NCI-H2227 treated with DMSO at 0.1 percent for 48 hours (cell line): ENCODE measurements at regions not wholly inside any gene's neighbourhood (a gene's known extent, or its start where the extent isn't known, plus 50 kb on each side); places are given as distances from the start of the nearest gene placed in this dataset.

Experiments used
- DNase-seq: peaks from one replicate; lab custom pipeline; 2025; lab: John Stamatoyannopoulos, UW

DNA sequence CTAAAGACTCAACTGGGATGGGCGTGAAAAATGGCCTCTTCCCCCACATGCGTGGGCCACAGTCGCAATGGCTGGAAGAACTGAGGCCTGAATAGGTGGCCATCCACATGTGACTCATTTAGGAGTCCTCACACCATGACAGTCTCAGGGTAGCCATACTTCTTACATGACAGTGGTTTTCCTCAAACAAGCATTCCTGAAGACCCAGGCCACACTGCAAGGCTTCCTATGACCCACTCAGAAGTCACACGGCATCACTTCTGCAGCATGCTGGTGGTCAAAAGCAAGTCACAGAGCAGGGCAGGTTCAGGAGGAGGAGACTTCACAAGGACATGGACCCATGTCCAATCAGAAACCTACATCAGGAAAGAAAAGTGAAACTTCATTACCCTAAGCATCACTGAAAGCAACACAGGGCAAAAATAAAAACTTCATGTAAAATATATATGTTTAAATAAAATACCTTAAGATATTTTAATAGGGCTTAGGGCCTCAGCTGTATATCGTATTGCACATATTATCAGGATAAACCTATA is 257.1 kb downstream of the OPA1 start:
- no peak for DNase-seq

DNA sequence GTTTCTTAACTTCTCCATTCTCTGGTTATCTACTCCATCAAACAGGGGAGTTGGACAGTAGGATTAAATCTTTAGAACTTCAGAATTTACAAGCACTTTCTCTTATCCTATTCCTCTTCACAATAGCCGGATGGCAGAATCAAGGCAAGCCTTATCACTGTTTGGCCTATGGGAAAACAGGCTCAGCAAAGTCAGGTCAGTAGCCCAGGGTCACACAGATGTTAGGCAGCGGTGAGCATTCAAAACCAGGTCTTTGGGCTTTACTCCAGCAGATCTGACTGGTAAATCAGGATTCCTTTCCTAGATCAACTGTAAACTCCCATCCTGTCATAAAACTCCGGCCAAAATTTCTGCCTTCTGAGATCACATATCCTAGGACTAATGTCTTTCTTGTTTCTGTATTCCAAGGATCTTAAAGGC is 258.4 kb downstream of the OPA1 start:
- no peak for DNase-seq

DNA sequence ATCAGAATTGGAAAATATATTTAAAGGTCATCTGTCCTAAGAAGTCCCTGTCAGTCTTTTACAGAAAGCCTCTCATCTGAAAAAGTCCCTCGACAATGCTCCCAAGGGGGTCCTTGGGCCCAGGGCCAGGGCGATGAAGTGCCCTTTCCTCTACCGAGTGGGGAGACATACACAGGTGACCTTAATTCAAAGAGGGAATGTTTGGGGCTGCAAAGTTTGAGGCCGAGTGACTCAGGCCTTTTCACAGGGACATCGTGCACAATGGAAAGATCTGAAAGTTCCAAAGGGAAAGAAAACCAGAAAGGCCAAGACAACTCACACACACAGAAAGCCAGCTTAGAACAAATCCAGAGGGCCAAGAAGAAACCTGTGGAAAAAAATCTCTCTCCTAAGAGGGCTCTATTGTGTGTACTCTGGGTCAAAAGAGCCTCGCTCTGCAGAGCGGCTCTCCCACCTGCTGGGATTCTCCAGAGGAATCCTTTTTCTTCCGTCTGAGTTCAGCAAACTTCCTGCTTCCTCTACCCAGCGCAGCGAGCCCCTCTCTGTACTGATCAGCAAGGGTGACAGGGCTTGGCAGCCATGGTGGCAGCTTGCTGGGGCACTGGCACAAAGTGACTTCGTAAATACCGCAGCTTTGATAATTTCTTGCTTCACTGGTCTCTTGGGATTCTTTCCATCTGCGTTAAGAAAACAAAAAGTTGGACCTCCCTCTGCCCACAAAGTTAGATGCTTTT is 259.1 kb downstream of the OPA1 start:
- no peak for DNase-seq

DNA sequence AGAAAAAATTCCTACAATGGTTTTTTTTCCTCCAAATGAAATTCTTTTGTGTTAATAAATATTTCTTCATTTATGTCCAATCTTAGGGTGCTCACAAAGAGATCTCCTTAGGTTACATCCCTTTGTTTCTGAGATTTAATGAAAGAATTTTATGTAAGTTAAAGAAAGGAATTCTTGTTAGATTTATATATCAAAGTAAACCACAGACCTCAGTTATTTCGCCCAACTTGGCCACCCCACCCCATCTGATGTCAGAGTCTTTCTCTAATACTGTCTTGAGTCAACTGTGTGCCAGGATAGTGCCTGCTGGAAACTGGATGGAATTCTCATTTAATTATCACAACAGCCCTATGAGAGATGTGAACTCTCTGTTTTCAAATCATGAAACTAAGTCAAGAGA is 259.9 kb downstream of the OPA1 start:
- DNase-seq = no peak

DNA sequence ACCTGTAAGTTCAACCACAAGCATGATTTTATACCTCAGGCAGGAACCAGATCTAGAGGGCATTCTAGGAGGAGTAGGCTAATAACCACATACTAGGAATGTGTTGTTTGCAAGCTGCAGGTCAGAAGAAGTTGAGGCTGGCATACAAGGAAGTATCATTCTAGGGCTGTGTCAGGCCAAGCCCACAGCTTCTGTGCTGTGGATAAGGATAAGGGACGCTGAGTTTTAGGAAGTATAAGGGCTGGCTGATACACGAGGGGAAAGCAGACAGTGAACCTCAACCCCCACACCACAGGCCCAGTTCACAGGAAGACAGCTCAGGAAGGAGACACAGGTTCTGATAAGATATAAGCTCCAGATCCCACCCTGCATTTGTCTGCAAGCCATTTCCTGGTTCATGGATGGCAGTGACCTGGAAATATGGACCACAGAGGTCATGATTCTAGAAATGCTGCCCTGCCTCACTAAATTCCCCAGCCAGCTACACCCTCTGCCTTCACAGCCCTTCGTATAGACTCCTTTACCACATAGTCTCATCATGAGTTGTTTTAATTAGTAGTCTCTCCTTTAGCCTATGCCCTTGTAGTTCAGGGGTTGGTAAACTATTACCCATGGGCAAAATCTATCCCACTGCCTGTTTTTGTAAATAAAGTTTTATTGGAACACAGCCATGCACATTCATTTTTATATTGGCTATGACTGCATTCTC is 260.7 kb downstream of the OPA1 start:
- DNase-seq = no peak

DNA sequence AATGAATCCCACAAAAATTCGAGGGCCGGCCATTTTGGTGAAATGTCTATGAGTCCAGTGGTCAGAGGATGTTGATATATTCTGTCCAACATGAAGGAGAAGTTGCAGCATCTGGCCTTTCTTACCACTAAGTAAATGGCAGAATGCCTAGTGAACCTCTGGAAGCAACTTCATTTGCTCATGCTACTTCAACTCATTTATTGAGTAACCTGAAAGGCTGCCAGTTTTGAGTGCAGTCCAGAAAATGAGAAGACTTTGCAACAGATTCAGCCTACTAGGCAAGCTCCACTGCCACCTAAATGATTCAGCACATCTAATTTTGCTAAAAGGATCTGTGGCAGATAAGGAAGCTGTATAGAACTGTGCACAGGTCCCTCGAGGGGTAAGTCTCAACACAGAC is 265.0 kb downstream of the OPA1 start:
- no peak for DNase-seq

DNA sequence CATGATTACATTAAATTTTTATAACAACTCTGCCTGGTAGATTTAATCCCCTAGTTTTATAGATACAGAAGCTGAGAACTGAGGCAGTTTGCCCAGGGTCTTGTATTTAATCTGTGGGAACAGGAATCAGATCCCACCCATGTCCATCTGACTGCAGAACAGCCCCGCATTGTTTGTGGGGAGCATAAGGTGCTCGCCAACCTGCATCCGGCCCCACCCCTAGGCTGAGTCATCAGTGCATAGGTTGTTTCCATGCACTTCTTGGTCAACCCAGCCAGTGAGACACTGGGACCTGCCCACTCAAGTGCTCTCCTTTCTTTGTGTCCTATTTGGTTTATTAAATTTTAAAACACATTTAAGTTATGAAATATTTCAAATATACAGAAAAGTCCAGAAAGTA is 266.2 kb downstream of the OPA1 start:
- no peak for DNase-seq

DNA sequence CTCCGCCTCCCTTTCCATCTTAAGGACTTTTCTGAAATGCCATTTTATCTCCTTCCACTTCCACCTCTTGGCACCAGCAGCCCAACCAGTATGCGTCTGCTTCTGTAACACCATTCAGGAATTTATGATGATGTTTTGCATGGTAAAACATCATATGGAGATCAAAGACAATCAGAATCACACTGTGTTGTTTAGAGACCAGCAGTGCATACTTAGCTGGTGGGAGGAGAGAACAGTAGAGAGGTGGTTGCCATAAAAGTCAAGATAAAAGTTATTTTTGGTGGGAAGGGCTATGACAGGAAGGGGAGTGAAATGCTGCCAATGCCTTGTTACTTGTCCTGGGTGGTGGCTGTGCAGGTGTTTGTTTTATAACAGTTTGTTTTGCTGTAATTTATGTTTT is 268.0 kb downstream of the OPA1 start:
- no peak for DNase-seq

DNA sequence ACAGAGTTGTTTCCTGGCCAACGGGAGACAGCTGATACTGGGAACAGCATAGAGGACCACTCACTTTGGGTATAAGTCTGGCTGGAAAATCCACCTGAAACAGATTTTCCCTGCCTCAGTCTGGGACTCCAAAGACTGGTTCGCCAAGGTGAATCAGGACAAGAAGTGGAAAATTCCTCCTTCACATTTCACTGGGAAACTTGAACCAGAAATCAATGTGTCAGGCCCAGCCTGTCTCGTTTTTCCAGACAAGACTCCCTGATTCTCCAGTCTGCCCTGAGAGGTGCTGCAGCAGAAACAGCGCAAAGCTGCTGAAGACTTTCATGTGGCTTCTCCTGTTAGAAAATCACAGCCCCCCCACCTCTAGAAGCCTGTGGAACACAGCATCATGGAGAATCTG is 269.8 kb downstream of the OPA1 start:
- no peak for DNase-seq

DNA sequence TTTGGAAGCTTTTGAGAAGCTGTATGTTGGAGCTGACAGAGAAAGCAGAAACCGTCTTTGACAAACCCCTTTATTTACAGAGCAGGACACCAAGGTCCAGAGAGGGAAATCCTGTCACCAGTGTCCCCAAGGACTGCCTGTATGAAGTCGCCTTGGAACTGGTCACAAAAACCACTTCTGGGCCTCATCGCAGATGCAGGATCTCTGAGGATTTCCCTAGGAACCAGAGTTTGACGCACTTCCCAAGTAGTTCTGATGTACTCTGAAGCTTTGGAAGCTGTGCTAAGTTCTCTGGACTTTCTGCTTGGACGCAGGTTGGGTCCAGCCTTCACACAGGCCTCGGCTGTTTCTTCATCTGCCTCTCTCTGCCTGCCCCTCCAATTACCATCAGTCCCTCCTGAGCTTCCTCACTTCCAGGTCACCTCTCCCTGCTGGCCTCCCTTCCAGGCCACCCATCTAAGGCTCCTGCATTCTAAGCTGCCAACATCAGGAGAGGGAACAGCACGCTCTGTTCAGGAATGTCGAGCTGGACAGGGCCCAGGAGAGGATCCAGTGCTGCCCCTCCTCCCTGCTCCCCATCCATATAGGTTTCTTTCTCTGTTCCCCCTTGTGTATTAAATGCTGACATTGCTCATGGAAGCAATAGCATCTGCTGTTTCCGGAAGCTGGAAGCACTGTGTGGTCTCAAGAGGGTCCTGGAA is 270.8 kb downstream of the OPA1 start:
- no peak for DNase-seq

DNA sequence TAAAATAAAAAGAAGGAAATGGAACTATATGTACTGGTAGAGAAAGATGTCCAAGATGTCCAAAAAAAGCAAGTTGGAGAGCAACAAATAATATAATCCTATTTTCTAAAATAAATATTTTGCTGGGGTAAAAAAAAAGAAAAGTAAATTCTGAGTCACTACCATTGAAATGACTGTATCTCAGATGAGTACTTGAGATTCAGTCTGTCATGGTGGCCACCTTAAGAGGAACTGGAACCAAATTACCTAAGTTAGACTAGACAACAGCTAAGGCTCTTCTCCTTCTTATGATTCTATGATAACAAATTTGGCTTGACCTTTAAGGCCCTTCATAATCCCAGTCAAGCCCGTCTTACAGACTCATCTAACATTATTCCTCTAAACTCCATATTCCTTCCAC is 270.6 kb upstream of the HES1 start:
- no peak for DNase-seq

DNA sequence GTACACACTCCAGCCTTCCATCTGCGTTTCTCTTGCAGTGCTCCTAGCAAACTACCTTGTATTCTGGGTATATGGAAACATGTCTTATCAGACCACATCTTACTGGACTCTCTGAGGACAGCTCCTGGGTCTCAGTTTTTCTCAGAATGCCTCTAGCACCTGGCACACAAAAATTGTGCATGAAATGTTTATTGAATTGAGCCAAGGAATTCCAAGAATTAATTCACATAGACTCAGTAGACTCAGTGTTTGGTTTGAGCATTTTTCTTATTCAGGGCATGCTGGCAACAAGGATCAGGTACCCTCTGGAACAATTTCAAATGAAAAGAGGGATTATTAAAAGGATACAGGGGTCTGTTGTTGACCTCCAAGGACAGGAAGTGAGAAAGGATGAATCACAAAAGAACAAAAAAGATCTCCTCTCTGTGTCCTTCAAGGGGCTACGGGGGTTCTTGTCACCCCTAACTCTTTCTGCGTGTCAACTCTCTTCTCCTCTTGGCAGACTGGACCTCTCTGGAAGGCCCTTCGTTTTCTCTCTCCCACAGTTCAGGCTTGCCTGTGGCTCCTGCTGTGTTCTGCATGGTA is 270.0 kb upstream of the HES1 start:
- no peak for DNase-seq

DNA sequence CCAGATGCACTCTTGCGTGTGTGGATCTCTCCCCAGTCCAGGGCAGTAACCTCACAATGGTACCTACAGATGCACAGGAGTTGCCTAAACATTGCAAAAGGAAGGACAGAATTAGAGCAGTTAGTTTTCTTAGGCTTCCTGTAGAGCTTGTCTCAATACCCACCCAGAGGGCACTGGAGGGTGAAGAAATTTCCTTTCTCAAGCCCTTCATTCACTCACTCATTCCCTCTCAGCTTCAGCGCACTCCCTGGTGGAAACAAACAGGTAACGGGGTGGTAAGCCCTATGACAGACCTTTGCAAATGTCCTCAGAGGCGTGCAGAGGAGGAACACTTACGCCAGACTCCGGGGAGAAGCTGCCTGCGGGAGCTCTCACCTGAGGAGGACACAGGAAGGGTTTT is 267.4 kb upstream of the HES1 start:
- DNase-seq = no peak

DNA sequence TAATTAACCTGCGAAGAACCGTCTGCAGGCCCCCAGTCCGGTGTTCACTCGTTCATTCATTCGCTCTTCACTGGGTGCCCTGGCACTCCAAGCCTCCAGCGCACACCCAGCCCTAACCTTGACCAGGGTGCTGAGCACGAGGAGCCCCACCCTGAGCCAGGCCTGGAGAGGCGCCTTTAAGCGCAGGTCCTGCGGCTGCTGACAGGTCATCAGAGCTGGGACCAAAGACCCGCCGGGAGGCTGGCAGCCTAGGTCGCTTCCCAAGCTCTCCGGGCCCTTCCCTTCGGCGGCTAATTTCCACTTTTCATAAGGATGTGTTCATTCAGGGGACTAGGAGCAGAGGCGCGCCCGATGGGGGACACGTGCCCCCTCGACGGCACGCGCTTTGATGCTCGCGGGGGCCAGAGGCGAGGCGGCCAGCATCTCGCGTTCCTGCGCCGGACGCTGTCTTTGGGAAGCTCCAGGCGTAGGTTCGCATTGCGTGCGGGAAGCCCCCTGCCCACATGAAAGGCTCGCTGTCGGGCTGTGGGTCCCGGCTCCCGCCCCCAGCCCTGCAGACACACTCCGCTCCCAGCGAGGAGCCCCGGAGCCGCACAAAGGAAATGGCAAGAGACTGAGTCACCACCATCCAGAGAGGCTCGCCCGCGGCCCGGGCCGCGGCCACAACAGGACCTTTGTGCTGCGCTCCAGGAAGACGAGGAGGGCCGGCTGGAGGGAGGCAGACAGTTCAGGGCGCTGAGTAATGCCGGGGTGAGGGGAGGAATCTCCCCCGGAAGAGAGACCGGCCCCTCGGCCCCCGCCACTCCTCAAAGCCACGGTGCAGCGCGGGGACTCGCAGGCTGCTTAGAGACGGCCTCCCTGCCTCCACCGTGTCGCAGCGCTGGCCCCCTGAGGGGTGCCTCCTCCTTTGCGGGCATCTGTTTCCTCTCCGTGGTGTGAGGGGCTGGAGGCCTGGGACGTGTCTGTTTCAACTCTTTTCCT is 266.4 kb upstream of the HES1 start:
- DNase-seq = no peak

DNA sequence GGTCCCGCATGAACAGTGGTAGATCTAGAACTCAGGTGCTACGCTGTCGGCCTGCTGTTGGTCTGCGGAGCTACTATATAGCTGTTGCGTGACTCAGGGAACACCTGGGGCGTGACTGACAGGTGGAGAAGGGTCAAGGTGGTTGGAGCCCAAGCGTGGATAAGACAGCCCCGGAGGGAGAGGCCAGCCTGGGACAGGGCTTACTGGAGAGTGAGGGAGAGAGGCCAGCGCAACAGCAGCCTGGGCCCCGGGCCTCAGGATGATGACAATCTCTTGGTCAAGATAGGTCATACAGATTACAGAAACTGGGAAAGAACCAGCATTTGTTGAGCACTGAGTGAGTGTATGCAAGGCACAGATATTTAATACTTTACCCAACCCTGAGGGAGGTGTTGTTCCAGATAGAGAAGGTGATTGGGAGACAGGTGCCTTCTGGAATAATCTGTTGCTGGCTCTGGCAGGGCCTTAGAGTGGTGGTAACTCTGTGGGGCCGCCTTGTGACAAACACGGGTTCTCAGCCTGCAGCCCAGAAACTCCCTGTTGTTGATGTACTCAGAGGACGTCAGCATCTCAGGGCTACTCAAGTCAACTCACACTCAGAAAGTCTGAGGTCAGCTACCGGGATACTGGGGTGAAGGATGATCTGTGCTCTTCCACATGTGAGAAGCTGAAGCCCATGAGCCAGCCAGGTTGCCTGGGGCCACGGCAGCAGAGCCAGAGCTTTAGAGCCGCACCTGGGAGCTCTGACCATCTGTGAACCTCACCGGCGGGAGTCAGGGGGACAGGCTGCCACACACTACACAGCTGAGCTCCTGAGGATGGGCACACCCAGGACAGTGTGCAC is 265.4 kb upstream of the HES1 start:
- no peak for DNase-seq

DNA sequence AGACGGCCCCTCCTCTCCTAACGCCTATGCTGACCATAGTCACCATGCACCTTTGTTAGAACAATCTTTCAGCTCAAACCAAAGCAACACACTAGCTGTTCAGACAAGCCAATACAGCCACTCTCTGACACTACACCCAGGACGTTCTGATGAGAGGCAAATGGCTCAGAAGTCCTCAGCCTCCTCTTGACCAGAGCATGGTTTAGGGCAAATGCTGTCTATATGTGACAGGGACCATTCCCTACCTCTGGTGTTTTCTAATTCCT is 264.8 kb upstream of the HES1 start:
- no peak for DNase-seq

DNA sequence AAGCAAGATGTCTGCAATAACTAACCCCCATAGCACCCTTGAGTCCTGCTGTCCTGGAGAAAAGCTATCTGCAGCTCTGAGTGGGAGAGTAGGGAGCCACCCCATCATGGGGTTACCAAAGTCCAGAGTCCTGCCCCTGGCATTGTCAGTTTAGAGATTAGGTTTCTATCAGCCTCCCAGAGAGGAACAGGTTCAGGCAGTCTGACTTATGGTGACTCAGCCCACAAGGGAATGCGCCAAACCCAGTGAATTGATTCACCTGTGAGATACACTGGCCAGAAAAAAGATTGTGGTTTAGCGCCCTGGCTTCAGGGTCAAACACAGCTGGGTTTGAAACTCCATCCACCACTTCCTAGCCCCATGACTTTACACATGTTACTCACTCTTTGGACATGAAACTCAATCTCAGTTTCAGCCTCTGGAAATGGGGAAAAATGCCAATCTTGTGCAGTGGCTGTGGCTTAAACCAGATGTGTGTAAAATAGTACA is 263.6 kb upstream of the HES1 start:
- no peak for DNase-seq

DNA sequence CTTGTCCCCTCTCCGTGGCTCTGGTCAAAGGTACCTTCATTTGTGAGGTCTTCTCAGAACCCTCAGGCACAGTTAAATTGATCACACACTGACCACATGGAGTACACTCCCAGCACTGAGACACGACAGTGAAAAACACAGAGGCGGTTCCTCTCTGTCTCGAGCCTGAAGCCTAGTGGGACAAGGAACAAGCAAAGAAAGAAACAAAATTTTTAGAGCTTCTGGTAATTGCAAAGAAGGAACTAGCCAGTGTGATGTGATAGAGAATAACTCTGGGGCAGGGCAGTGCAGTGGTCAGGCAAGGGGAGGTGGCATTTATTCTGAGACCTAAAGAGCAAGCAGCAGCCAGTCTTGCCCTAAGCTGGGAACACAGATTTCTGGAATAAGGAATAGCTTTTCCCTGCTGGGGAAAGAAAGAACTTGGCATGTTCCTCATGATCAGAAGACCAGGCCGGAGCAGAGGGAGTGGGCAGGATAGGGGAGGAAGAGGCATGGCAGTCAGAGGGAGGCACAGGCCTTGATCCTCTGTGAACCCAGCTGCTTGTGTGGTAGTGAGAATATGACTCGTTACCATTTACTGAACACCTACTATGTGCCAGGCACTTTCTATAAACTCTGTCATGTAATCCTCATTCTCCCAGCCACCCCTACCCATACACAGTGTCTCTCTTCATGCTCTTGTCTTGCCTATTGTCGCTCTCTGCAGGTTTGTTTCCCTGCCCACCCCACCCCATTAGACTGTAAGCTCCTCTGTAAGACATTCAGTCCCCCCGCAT is 262.3 kb upstream of the HES1 start:
- no peak for DNase-seq

DNA sequence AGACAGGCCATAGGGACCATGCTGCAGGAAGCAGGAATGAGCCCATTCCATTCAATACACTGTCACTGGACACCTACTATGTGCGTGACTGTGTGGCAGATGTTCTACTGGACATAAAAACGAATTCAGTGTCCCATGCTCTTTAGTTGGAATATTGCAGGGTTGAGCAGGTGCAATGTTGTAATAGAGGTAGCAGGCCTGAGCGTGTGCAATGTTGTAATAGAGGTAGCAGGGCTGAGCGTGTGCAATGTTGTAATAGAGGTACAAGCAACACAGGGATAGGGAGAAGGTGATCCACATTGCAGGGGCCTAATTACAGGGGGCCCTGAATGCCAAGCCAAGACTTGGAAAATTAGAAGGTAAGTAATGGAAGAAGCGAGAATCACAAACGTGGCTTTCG is 261.4 kb upstream of the HES1 start:
- DNase-seq = no peak
